CD4-positive, alpha-beta memory T cell (primary cell): ENCODE measurements at regions not wholly inside any gene's neighbourhood (a gene's known extent, or its start where the extent isn't known, plus 50 kb on each side); places are given as distances from the start of the nearest gene placed in this dataset.
"Not testable (repeated sequence)": the region's sequence is repeated elsewhere in the genome, so short reads cannot be mapped to it uniquely, and the experiment has no call there.

ENCODE experiments used
- CTCF ChIA-PET: fragments of 350-600 bp; sonication (Branson Sonifier 250); formaldehyde crosslinking; loops from one replicate; lab custom pipeline; 2021; ENCODE audit warnings: inconsistent platforms; ENCODE audit not compliant: partially characterized antibody; lab: Charles Lee
- POLR2A ChIA-PET: fragments of 350-600 bp; sonication (Branson Sonifier 250); formaldehyde crosslinking; loops from one replicate; lab custom pipeline; 2021; ENCODE audit not compliant: partially characterized antibody; lab: Charles Lee
- DNase-seq, 5 donors: peaks; one replicate each; pipeline versions ENCODE4 v3.0.0 to v3.0.0-alpha.2; 2020 to 2022; ENCODE audit warnings: mixed read lengths in 1 of 5
- H3K27ac ChIP-seq: one replicate; pipeline ENCODE4 v1.7.0; 2013; ENCODE audit warnings: low read depth, low read length
- H3K27me3 ChIP-seq: 2 replicates; pipeline ENCODE4 v1.7.0; 2013; ENCODE audit warnings: mild to moderate bottlenecking, low read length, moderate library complexity; ENCODE audit not compliant: insufficient read depth
- H3K36me3 ChIP-seq: 2 replicates; pipeline ENCODE4 v1.7.0; 2013; ENCODE audit warnings: mild to moderate bottlenecking, low read length, moderate library complexity; ENCODE audit not compliant: insufficient read depth
- H3K4me1 ChIP-seq: 2 replicates; pipeline ENCODE4 v1.7.0; 2013; ENCODE audit warnings: mild to moderate bottlenecking, low read length, moderate library complexity; ENCODE audit not compliant: insufficient read depth
- H3K4me3 ChIP-seq, 2 donors: one replicate each; pipeline ENCODE4 v1.7.0; 2013; ENCODE audit warnings: low read length in 2 of 2, mild to moderate bottlenecking in 1 of 2
- H3K9me3 ChIP-seq, 2 donors: one replicate each; pipeline ENCODE4 v1.7.0; 2013; ENCODE audit warnings: low read length in 2 of 2, control low read depth in 1 of 2; ENCODE audit not compliant: control insufficient read depth in 1 of 2
- H3K27ac Mint-ChIP-seq, 7 donors: one replicate each; pipeline ENCODE4 v1.8.0; 2020 to 2021; ENCODE audit warnings: mixed read lengths in 7 of 7, mild to moderate bottlenecking in 6 of 7, inconsistent platforms in 3 of 7, moderate library complexity in 3 of 7
- H3K27me3 Mint-ChIP-seq, 2 donors: one replicate each; pipeline ENCODE4 v1.8.0; 2020 to 2021; ENCODE audit warnings: mixed read lengths in 2 of 2
- H3K36me3 Mint-ChIP-seq, 2 donors: one replicate each; pipeline ENCODE4 v1.8.0; 2020 to 2021; ENCODE audit warnings: mixed read lengths in 2 of 2, inconsistent platforms in 1 of 2, mild to moderate bottlenecking in 1 of 2
- H3K4me1 Mint-ChIP-seq, 4 donors: one replicate each; pipeline ENCODE4 v1.8.0; 2020 to 2021; ENCODE audit warnings: mixed read lengths in 4 of 4, mild to moderate bottlenecking in 1 of 4
- H3K4me3 Mint-ChIP-seq, 8 donors: one replicate each; pipeline ENCODE4 v1.8.0; 2020 to 2021; ENCODE audit warnings: mixed read lengths in 8 of 8, mild to moderate bottlenecking in 7 of 8, moderate library complexity in 6 of 8, inconsistent platforms in 3 of 8
- H3K9me3 Mint-ChIP-seq, 8 donors: one replicate each; pipeline ENCODE4 v1.8.0; 2020 to 2021; ENCODE audit warnings: mixed read lengths in 8 of 8, mild to moderate bottlenecking in 5 of 8, inconsistent platforms in 3 of 8, moderate library complexity in 1 of 8
- intact Hi-C: fragments of 100-400 bp; cut with micrococcal nuclease; formaldehyde crosslinking; loops from one replicate; pipeline ENCODE4 v1.15.1; 2023

- H3K4me1 ChIP-seq, result no peaks in the 10 kb centered on the region
- Mint-ChIP-seq H3K4me3 (no peak overlapping the region), H3K27me3 (no peaks in the 10 kb centered on the region), H3K9me3 (peaks cover 0 to 50% (median 23%) of the 10 kb centered on the region in 8 donors), H3K4me1 (no peaks in the 10 kb centered on the region), H3K27ac (no peak overlapping the region), H3K36me3 (peaks cover 0 to 2% of the 10 kb centered on the region in 2 donors)
- H3K4me3 ChIP-seq, result no peak overlapping the region
- H3K27me3 ChIP-seq, result no peaks in the 10 kb centered on the region
- no peak for DNase-seq
- no peaks in the 10 kb centered on the region for H3K36me3 ChIP-seq
- CTCF ChIA-PET, result no interaction called here
- peaks cover 0 to 3% of the 10 kb centered on the region in 2 donors for H3K9me3 ChIP-seq
- intact Hi-C loops, result no loop called here
- POLR2A ChIA-PET, result no interaction called here
- H3K27ac ChIP-seq, result no peak overlapping the region
Observed at GRCh38 chr5:51694826-51695225, 311.6 kb downstream of the ISL1 start.

- H3K4me3 Mint-ChIP-seq, result no peak overlapping the region
Observed at GRCh38 chr5:51696122-51696521, 312.9 kb downstream of the ISL1 start.

DNA sequence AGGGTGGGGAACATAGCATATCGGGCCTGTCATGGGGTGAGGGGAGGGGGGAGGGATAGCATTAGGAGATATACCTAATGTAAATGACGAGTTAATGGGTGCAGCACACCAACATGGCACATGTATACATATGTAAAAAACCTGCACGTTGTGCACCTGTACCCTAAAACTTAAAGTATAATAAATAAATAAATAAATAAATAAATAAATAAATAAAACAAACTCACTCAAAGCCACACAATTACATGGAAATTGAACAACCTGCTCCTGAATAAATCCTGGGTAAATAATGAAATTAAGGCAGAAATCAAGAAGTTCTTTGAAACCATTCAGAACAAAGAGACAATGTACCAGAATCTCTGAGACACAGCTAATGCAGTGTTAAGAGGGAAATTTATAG is 318.8 kb downstream of the ISL1 start:
- H3K9me3 Mint-ChIP-seq, result peaks cover 8 to 47% (median 18%) of the 10 kb centered on the region in 8 donors
- intact Hi-C loops, CTCF ChIA-PET, H3K4me1 ChIP-seq, H3K36me3 ChIP-seq, H3K36me3 Mint-ChIP-seq, H3K27ac Mint-ChIP-seq, H3K4me1 Mint-ChIP-seq, H3K9me3 ChIP-seq, POLR2A ChIA-PET, DNase-seq, H3K4me3 ChIP-seq, H3K27me3 Mint-ChIP-seq, H3K27me3 ChIP-seq, H3K27ac ChIP-seq, H3K4me3 Mint-ChIP-seq: not testable (repeated sequence)

More at GRCh38 chr5:51696122-51696521, 312.9 kb downstream of the ISL1 start:
- CTCF ChIA-PET, result no interaction called here
- peaks cover 0 to 2% of the 10 kb centered on the region in 2 donors for H3K36me3 Mint-ChIP-seq
- POLR2A ChIA-PET, result no interaction called here
- intact Hi-C loops, result no loop called here
- no peaks in the 10 kb centered on the region for H3K4me1 Mint-ChIP-seq
- no peaks in the 10 kb centered on the region for H3K27me3 Mint-ChIP-seq
- H3K36me3 ChIP-seq, result no peaks in the 10 kb centered on the region
- peaks cover 5 to 51% (median 29%) of the 10 kb centered on the region in 8 donors for H3K9me3 Mint-ChIP-seq
- H3K9me3 ChIP-seq, result peaks cover 0 to 3% of the 10 kb centered on the region in 2 donors
- no peak overlapping the region for H3K27ac ChIP-seq
- DNase-seq, result no peak
- no peak overlapping the region for H3K27ac Mint-ChIP-seq
- no peaks in the 10 kb centered on the region for H3K4me1 ChIP-seq
- H3K27me3 ChIP-seq, result no peaks in the 10 kb centered on the region
- no peak overlapping the region for H3K4me3 ChIP-seq

- Histone ChIP-seq H3K36me3 (no peaks in the 10 kb centered on the region), H3K27ac (no peak overlapping the region), H3K27me3 (no peaks in the 10 kb centered on the region), H3K4me1 (no peaks in the 10 kb centered on the region), H3K9me3 (peaks cover 0 to 3% of the 10 kb centered on the region in 2 donors), H3K4me3 (no peak overlapping the region)
- H3K9me3 Mint-ChIP-seq, result peaks cover 2 to 16% (median 10%) of the 10 kb centered on the region in 8 donors
- POLR2A ChIA-PET, result no interaction called here
- no peak for DNase-seq
- intact Hi-C loops, result no loop called here
- CTCF ChIA-PET, result no interaction called here
- H3K27me3 Mint-ChIP-seq, result no peaks in the 10 kb centered on the region
- no peak overlapping the region for H3K4me3 Mint-ChIP-seq
- no peaks in the 10 kb centered on the region for H3K4me1 Mint-ChIP-seq
- no peaks in the 10 kb centered on the region for H3K36me3 Mint-ChIP-seq
- no peak overlapping the region for H3K27ac Mint-ChIP-seq
Observed at GRCh38 chr5:51712201-51712600, 329.0 kb downstream of the ISL1 start.

DNA sequence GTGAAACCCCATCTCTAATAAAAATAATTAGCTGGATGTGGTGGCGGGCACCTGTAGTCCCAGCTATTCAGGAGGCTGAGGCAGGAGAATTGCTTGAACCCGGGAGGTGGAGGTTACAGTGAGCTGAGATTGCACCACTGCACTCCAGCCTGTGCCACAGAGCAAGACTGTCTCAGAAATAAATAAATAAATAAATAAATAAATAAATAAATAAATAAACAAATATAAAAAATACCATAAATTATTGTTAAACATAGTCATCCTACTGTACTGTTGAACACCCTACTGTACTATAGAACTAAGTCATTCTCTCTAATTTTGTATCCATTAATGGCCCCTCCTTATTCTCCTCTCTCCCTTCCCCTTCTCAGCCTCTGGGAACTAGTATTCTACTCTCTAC is 332.2 kb downstream of the ISL1 start:
- H3K4me3 Mint-ChIP-seq, CTCF ChIA-PET: not testable (repeated sequence)

GRCh38 chr5:51731421-51732029 is 348.3 kb downstream of the ISL1 start:
- no peaks in the 10 kb centered on the region for H3K27me3 ChIP-seq
- CTCF ChIA-PET, result interaction anchor here (1.3 kb wide), 1 partner anchor 15 kb away, joined by 3 read pairs; no protein-coding TSS in a partner anchor

More for the DNA sequence above, 332.2 kb downstream of the ISL1 start:
- H3K36me3 Mint-ChIP-seq, H3K4me3 ChIP-seq, H3K27me3 ChIP-seq, H3K27ac ChIP-seq, H3K36me3 ChIP-seq, H3K4me1 Mint-ChIP-seq, H3K9me3 ChIP-seq, DNase-seq, H3K27ac Mint-ChIP-seq, POLR2A ChIA-PET, H3K27me3 Mint-ChIP-seq, H3K4me1 ChIP-seq, intact Hi-C loops: not testable (repeated sequence)
- peaks cover 0 to 17% (median 10%) of the 10 kb centered on the region in 8 donors for H3K9me3 Mint-ChIP-seq

GRCh38 chr5:51732304-51732703 is 349.1 kb downstream of the ISL1 start:
- ChIA-PET CTCF (no interaction called here), POLR2A (no interaction called here)
- Histone ChIP-seq H3K36me3 (no peaks in the 10 kb centered on the region), H3K27me3 (no peaks in the 10 kb centered on the region), H3K9me3 (no peaks in the 10 kb centered on the region), H3K4me3 (no peak overlapping the region), H3K27ac (no peak overlapping the region), H3K4me1 (no peaks in the 10 kb centered on the region)
- no peaks in the 10 kb centered on the region for H3K36me3 Mint-ChIP-seq
- H3K27me3 Mint-ChIP-seq, result no peaks in the 10 kb centered on the region
- H3K4me3 Mint-ChIP-seq, result no peak overlapping the region
- intact Hi-C loops, result no loop called here
- peaks cover 0 to 10% (median 6%) of the 10 kb centered on the region in 8 donors for H3K9me3 Mint-ChIP-seq
- no peaks in the 10 kb centered on the region for H3K4me1 Mint-ChIP-seq
- H3K27ac Mint-ChIP-seq, result no peak overlapping the region
- no peak for DNase-seq

More at GRCh38 chr5:51731421-51732029, 348.3 kb downstream of the ISL1 start:
- Histone ChIP-seq H3K4me3 (no peak overlapping the region), H3K9me3 (no peaks in the 10 kb centered on the region), H3K36me3 (no peaks in the 10 kb centered on the region), H3K4me1 (no peaks in the 10 kb centered on the region), H3K27ac (no peak overlapping the region)
- Mint-ChIP-seq H3K4me1 (no peaks in the 10 kb centered on the region), H3K4me3 (no peak overlapping the region), H3K27me3 (no peaks in the 10 kb centered on the region), H3K9me3 (peaks cover 0 to 9% (median 6%) of the 10 kb centered on the region in 8 donors), H3K36me3 (no peaks in the 10 kb centered on the region), H3K27ac (no peak overlapping the region)
- DNase-seq, result no peak
- intact Hi-C loops, result no loop called here
- POLR2A ChIA-PET, result no interaction called here
